IMR-90 (cell line): ENCODE measurements at regions not wholly inside any gene's neighbourhood (a gene's known extent, or its start where the extent isn't known, plus 50 kb on each side); places are given as distances from the start of the nearest gene placed in this dataset.

Experiments
- ATAC-seq: fragments of 200-7000 bp; cut with Tn5 transposase; 2 replicates; pipeline ENCODE4 v1.9.1; 2020; ENCODE audit warnings: low read depth, mild to moderate bottlenecking, moderate library complexity
- BruUV-seq: library from RNA; stranded (reverse); fragments of 400-500 nt; replicated peaks from 2 replicates; lab custom pipeline; 2021; lab: Mats Ljungman, UMichigan
- CTCF ChIA-PET: fragments of 300-600 bp; formaldehyde crosslinking; extraction: SDS; loops from one replicate; lab custom pipeline; 2021; ENCODE audit warnings: antibody characterized with exemption; lab: Yijun Ruan, JAX
- POLR2A ChIA-PET: fragments of 300-600 bp; sonication (Branson Sonifier 250); formaldehyde crosslinking; loops from one replicate; lab custom pipeline; 2022; ENCODE audit warnings: antibody characterized with exemption; ENCODE audit not compliant: unreplicated experiment; lab: Charles Lee
- DNase-seq: peaks from one replicate; pipeline ENCODE4 v3.0.0; 2013
- H2AFZ ChIP-seq: replicated peaks from 2 replicates; pipeline ENCODE3; 2013; ENCODE audit warnings: low read length, mild to moderate bottlenecking; ENCODE audit not compliant: poor library complexity
- H2AK5ac ChIP-seq: 2 replicates; pipeline ENCODE4 v1.6.1; 2013; ENCODE audit warnings: low read depth, low read length, inconsistent platforms
- H2AK9ac ChIP-seq: replicated peaks from 2 replicates; pipeline ENCODE3; 2013; ENCODE audit warnings: mild to moderate bottlenecking, low read depth, low read length, moderate library complexity; ENCODE audit not compliant: poor library complexity
- H2BK120ac ChIP-seq: 2 replicates; pipeline ENCODE4 v1.6.1; 2013; ENCODE audit warnings: low read depth, low read length, inconsistent platforms
- H2BK15ac ChIP-seq: 3 replicates; pipeline ENCODE4 v1.6.1; 2013; ENCODE audit warnings: low read depth, low read length, inconsistent platforms
- H2BK20ac ChIP-seq: 2 replicates; pipeline ENCODE4 v1.6.1; 2013; ENCODE audit warnings: low read depth, mild to moderate bottlenecking, inconsistent platforms, low read length, moderate library complexity
- H2BK5ac ChIP-seq: 2 replicates; pipeline ENCODE4 v1.6.1; 2013; ENCODE audit warnings: mild to moderate bottlenecking, low read depth, low read length, inconsistent platforms; ENCODE audit not compliant: poor library complexity, severe bottlenecking
- H3K14ac ChIP-seq: replicated peaks from 2 replicates; pipeline ENCODE4 v1.6.1; 2013; ENCODE audit warnings: low read depth, low read length, inconsistent platforms
- H3K18ac ChIP-seq: 2 replicates; pipeline ENCODE4 v1.6.1; 2013; ENCODE audit warnings: low read depth, low read length, control low read depth
- H3K23ac ChIP-seq: 2 replicates; pipeline ENCODE4 v1.6.1; 2013; ENCODE audit warnings: low read depth, low read length, inconsistent platforms
- H3K27ac ChIP-seq: 2 replicates; pipeline ENCODE4 v1.5.1; 2013; ENCODE audit warnings: mild to moderate bottlenecking, control low read depth, low read length; ENCODE audit not compliant: insufficient read depth
- H3K27me3 ChIP-seq: 2 replicates; pipeline ENCODE4 v1.6.1; 2013; ENCODE audit warnings: low read length; ENCODE audit not compliant: control insufficient read depth, insufficient read depth
- H3K36me3 ChIP-seq: 2 replicates; pipeline ENCODE4 v1.6.1; 2013; ENCODE audit warnings: low read length, mixed read lengths; ENCODE audit not compliant: control insufficient read depth, insufficient read depth
- H3K4ac ChIP-seq: 2 replicates; pipeline ENCODE4 v1.6.1; 2013; ENCODE audit warnings: low read depth, low read length, inconsistent platforms
- H3K4me1 ChIP-seq: 2 replicates; pipeline ENCODE4 v1.6.1; 2013; ENCODE audit warnings: low read length, mixed read lengths; ENCODE audit not compliant: control insufficient read depth, insufficient read depth
- H3K4me2 ChIP-seq: 2 replicates; pipeline ENCODE4 v1.6.1; 2013; ENCODE audit warnings: low read depth, mild to moderate bottlenecking, control low read depth, low read length, moderate library complexity
- H3K4me3 ChIP-seq: 2 replicates; pipeline ENCODE4 v1.5.1; 2013; ENCODE audit warnings: low read depth, mild to moderate bottlenecking, control low read depth, low read length, moderate library complexity; ENCODE audit not compliant: insufficient read depth
- H3K56ac ChIP-seq: 2 replicates; pipeline ENCODE4 v1.6.1; 2013; ENCODE audit warnings: low read length, inconsistent platforms; ENCODE audit not compliant: insufficient read depth; ENCODE audit errors: extremely low read depth
- H3K79me1 ChIP-seq, 2 experiments: 2 replicates each; pipeline ENCODE4 v1.6.1; 2013; ENCODE audit warnings: low read length in 2 of 2, inconsistent platforms in 1 of 2, low read depth in 1 of 2
- H3K9ac ChIP-seq: 2 replicates; pipeline ENCODE4 v1.6.1; 2013; ENCODE audit warnings: low read depth, low read length, control low read depth
- H3K9me1 ChIP-seq: 2 replicates; pipeline ENCODE4 v1.6.1; 2013; ENCODE audit warnings: low read length, inconsistent platforms; ENCODE audit not compliant: insufficient read depth
- H3K9me3 ChIP-seq: 2 replicates; pipeline ENCODE4 v1.6.1; 2013; ENCODE audit warnings: low read length; ENCODE audit not compliant: control insufficient read depth, insufficient read depth
- H4K20me1 ChIP-seq: 2 replicates; pipeline ENCODE4 v1.6.1; 2013; ENCODE audit warnings: low read length, inconsistent platforms; ENCODE audit not compliant: insufficient read depth
- H4K5ac ChIP-seq: 2 replicates; pipeline ENCODE4 v1.6.1; 2013; ENCODE audit warnings: mild to moderate bottlenecking, low read depth, low read length, control low read depth
- H4K8ac ChIP-seq, 2 experiments: 2 replicates each; pipeline ENCODE4 v1.6.1; 2013; ENCODE audit warnings: low read depth in 2 of 2, low read length in 2 of 2, control low read depth in 1 of 2, inconsistent platforms in 1 of 2
- H4K91ac ChIP-seq: 2 replicates; pipeline ENCODE4 v1.6.1; 2013; ENCODE audit warnings: low read depth, low read length, inconsistent platforms; ENCODE audit not compliant: insufficient read depth
- BHLHE40 ChIP-seq: fragments of 150-350 bp; IDR thresholded peaks from 2 replicates; pipeline ENCODE4 v1.6.1; 2016; ENCODE audit warnings: mild to moderate bottlenecking, low read depth, low read length
- FOS ChIP-seq: fragments of 150-350 bp; IDR thresholded peaks from 2 replicates; pipeline ENCODE4 v1.6.1; 2016; ENCODE audit warnings: low read depth, low read length
- MXI1 ChIP-seq: IDR thresholded peaks from 2 replicates; pipeline ENCODE4 v1.6.1; 2012; ENCODE audit warnings: low read depth, mild to moderate bottlenecking, low read length, moderate library complexity, borderline replicate concordance
- NFE2L2 ChIP-seq: fragments of 150-350 bp; IDR thresholded peaks from 2 replicates; pipeline ENCODE4 v1.6.1; 2016; ENCODE audit warnings: low read depth, mild to moderate bottlenecking, low read length
- SMC3 ChIP-seq: fragments of 150-350 bp; IDR thresholded peaks from 2 replicates; pipeline ENCODE4 v1.6.1; 2016; ENCODE audit warnings: low read depth, mild to moderate bottlenecking, antibody characterized with exemption, low read length, moderate library complexity
- WGBS, 2 experiments: methylation state at CpG; one replicate each; pipeline versions ENCODE4 v1.1.5 to v1.1.7; 2013; ENCODE audit warnings: missing lambda C conversion rate in 2 of 2; ENCODE audit not compliant: insufficient read length in 1 of 2; ENCODE audit errors: extremely low coverage in 2 of 2; 5-methylcytosine and 5-hydroxymethylcytosine counted together
- dilution Hi-C: fragments of 300-500 bp; cut with HindIII; formaldehyde crosslinking; loops from one replicate; pipeline ENCODE4 v1.14.3; 2018; ENCODE audit warnings: low sequenced_read_pairs; ENCODE audit not compliant: unreplicated experiment
- in situ Hi-C: fragments of 300-500 bp; cut with MboI; formaldehyde crosslinking; loops from 3 replicates; pipeline ENCODE4 v1.14.3; 2019; ENCODE audit warnings: low sequenced_read_pairs, inconsistent platforms, mixed read lengths
- intact Hi-C: fragments of 100-400 bp; cut with micrococcal nuclease; formaldehyde crosslinking; loops from 2 replicates; pipeline ENCODE4 v1.10.0; 2022

GRCh38 chr18:39531659-39532058, 1966.1 kb upstream of the CELF4 start:
- ChIA-PET POLR2A (no interaction called here), CTCF (no interaction called here)
- intact Hi-C loops (no loop called here), dilution Hi-C loops (no loop called here), in situ Hi-C loops (no loop called here)
- Histone ChIP-seq H3K36me3 (no peaks in the 10 kb centered on the region), H2BK120ac (no peak overlapping the region), H3K27ac (no peak overlapping the region), H3K4me2 (no peak overlapping the region), H2BK5ac (no peak overlapping the region), H4K91ac (no peak overlapping the region), H3K56ac (no peak overlapping the region), H3K4ac (no peak overlapping the region), H4K5ac (no peak overlapping the region), H2BK20ac (no peak overlapping the region), H3K4me1 (peaks cover 7% of the 10 kb centered on the region), H4K8ac (no peak overlapping the region), H3K18ac (no peak overlapping the region), H2BK15ac (no peak overlapping the region), H2AFZ (no peak overlapping the region), H3K9me1 (peaks cover 6% of the 10 kb centered on the region; the same call in 1 of the 2 replicates), H3K79me1 (no peaks in the 10 kb centered on the region), H2AK5ac (no peak overlapping the region), H3K9ac (no peak overlapping the region), H3K23ac (no peak overlapping the region), H2AK9ac (no peak overlapping the region), H3K27me3 (no peaks in the 10 kb centered on the region), H3K14ac (no peak overlapping the region), H4K20me1 (no peaks in the 10 kb centered on the region), H3K4me3 (no peak overlapping the region), H3K9me3 (no peaks in the 10 kb centered on the region)
- TF ChIP-seq SMC3 = no peak
- no peak for TF ChIP-seq NFE2L2
- no peak for TF ChIP-seq FOS
- TF ChIP-seq MXI1 = no peak
- TF ChIP-seq BHLHE40 = no peak
- ATAC-seq = no peak
- BruUV-seq = no TSS peak
- WGBS, 2 experiments = 70% methylated on average over 3 of the region's 5 CpGs; no CpG with 5 or more reads in 1 of the 2 experiments
- no peak for DNase-seq
